GM12874 (cell line): ENCODE measurements at regions not wholly inside any gene's neighbourhood (a gene's known extent, or its start where the extent isn't known, plus 50 kb on each side); places are given as distances from the start of the nearest gene placed in this dataset.

Source experiments
- TF ChIP-seq, protein P1 (sequence below): IDR thresholded peaks from 2 replicates; pipeline ENCODE4 v1.5.1; 2011; ENCODE audit warnings: low read depth, mild to moderate bottlenecking, control low read depth, low read length, moderate library complexity; ENCODE audit not compliant: insufficient read depth

DNA sequence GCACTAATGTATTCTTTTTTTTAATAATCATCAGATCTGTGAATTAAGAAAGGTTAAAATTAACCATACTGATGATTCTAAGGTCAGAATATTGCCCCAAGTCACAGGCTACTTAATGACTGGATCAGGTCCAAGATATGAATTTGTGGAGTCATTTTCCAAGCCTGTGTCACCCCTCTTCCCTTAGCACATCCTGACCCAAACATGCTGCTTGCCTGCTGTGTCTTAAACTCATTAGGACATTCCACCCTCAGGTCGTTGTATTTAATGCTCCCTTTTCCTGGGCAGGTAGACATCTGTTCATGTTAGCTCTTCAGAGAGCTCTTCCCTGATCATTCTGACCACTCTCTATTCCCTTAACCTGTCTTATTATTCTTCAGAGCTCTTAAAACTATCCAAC lies 463.5 kb upstream of the PDE3A start:
- TF ChIP-seq, protein P1, sequence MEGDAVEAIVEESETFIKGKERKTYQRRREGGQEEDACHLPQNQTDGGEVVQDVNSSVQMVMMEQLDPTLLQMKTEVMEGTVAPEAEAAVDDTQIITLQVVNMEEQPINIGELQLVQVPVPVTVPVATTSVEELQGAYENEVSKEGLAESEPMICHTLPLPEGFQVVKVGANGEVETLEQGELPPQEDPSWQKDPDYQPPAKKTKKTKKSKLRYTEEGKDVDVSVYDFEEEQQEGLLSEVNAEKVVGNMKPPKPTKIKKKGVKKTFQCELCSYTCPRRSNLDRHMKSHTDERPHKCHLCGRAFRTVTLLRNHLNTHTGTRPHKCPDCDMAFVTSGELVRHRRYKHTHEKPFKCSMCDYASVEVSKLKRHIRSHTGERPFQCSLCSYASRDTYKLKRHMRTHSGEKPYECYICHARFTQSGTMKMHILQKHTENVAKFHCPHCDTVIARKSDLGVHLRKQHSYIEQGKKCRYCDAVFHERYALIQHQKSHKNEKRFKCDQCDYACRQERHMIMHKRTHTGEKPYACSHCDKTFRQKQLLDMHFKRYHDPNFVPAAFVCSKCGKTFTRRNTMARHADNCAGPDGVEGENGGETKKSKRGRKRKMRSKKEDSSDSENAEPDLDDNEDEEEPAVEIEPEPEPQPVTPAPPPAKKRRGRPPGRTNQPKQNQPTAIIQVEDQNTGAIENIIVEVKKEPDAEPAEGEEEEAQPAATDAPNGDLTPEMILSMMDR: no peak

- TF ChIP-seq, protein P1: no peak
Observed at GRCh38 chr12:19908830-19909229, 459.5 kb upstream of the PDE3A start.

- TF ChIP-seq, protein P1: no peak
Observed at GRCh38 chr12:19909418-19909817, 458.9 kb upstream of the PDE3A start.

- TF ChIP-seq, protein P1: no peak
Observed at GRCh38 chr12:19910681-19911080, 457.7 kb upstream of the PDE3A start.

- TF ChIP-seq, protein P1: no peak
Observed at GRCh38 chr12:19912991-19913390, 455.3 kb upstream of the PDE3A start.

GRCh38 chr12:19915392-19916195 lies 452.7 kb upstream of the PDE3A start:
- TF ChIP-seq, protein P1: no peak

DNA sequence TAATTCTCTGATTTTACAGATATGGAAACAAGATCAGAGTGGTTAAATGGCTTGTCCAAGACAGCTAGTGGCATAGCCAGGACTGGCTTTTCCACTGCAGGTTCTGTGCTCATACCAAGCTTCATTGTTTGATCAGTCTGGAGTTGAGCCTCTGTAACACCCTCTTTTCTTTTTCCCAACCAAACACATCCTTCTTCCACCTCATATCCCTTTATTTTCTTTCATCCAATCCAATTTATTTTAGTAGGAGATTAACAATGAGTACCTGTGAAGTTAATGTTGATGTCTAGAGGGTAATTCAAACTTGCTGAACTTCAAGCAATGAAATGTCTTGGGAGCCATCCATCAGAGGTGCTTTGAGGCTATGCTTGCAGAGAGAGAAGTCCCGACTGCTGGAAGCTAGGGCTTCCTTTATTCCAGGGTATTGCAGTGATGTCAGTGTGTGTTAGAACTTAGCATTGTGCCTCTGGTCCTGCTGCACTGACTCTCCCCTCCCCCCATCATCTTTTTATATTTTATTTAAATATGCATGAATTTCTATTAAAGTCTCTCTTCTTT lies 452.1 kb upstream of the PDE3A start:
- TF ChIP-seq, protein P1: no peak
